Astrocyte (in vitro differentiated cells and primary cell): ENCODE measurements at regions not wholly inside any gene's neighbourhood (a gene's known extent, or its start where the extent isn't known, plus 50 kb on each side); places are given as distances from the start of the nearest gene placed in this dataset.
"Not testable (repeated sequence)": the region's sequence is repeated elsewhere in the genome, so short reads cannot be mapped to it uniquely, and the experiment has no call there.

Experiments
- EZH2 ChIP-seq: IDR thresholded peaks from 2 replicates; pipeline ENCODE4 v1.6.1; 2012; ENCODE audit warnings: mild to moderate bottlenecking, low read length, inconsistent platforms; ENCODE audit not compliant: insufficient read depth
- TF ChIP-seq, protein P1 (sequence below): IDR thresholded peaks from 2 replicates; pipeline ENCODE4 v1.5.1; 2011; ENCODE audit warnings: low read depth, mild to moderate bottlenecking, inconsistent platforms, low read length, moderate library complexity; ENCODE audit not compliant: insufficient read depth

DNA sequence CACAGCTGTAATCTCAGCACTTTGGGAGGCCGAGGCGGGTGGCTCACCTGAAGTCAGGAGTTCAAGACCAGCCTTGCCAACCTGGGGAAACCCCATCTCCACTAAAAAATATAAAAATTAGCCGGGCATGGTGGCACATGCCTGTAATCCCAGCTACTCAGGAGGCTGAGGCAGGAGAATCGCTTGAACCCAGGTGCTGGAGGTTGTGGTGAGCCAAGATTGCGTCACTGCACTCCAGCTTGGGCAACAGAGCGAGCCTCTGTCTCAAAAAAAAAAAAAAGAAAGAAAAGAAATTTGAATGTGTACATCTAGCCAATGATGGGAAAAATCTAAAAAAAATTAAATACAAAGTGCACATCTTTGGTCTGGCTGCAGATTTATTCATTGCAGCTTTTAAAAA, 92.6 kb upstream of the ERRFI1 start:
- TF ChIP-seq, protein P1, sequence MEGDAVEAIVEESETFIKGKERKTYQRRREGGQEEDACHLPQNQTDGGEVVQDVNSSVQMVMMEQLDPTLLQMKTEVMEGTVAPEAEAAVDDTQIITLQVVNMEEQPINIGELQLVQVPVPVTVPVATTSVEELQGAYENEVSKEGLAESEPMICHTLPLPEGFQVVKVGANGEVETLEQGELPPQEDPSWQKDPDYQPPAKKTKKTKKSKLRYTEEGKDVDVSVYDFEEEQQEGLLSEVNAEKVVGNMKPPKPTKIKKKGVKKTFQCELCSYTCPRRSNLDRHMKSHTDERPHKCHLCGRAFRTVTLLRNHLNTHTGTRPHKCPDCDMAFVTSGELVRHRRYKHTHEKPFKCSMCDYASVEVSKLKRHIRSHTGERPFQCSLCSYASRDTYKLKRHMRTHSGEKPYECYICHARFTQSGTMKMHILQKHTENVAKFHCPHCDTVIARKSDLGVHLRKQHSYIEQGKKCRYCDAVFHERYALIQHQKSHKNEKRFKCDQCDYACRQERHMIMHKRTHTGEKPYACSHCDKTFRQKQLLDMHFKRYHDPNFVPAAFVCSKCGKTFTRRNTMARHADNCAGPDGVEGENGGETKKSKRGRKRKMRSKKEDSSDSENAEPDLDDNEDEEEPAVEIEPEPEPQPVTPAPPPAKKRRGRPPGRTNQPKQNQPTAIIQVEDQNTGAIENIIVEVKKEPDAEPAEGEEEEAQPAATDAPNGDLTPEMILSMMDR: not testable (repeated sequence)
- not testable (repeated sequence) for TF ChIP-seq EZH2
